ENCODE measurements at regions not wholly inside any gene's neighbourhood (a gene's known extent, or its start where the extent isn't known, plus 50 kb on each side); places are given as distances from the start of the nearest gene placed in this dataset.

DNA sequence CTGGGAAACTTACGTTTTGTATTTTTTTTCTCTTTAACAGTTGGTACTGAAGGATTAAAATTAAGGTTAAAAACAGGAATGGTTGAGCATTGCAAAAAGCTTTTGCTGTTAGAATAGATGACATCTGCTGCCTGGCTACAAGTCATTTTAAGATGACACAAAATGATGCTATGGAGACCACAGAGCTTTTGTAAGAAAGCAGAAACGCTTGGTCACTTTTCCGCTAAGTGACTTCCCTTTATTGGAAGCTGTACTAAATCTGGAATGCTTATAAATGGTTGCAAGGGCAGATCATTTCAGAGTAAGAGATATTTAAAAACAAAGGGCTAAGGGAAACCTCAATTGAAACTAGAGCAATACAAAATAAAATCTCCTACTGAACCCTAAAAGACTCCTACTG lies 544.0 kb downstream of the STK39 start:
- no peaks in the 10 kb centered on the region for H3K27me3 ChIP-seq
- no peak for DNase-seq (ENCODE audit: low spot score)

GRCh38 chr2:167702227-167702626 lies 545.2 kb downstream of the STK39 start:
- no peak for TF ChIP-seq CTCF (IDR thresholded peaks at IDR 0.05)
- H3K4me3 ChIP-seq = no peak overlapping the region

More for the DNA sequence above, 544.0 kb downstream of the STK39 start:
- no peaks in the 10 kb centered on the region for H3K36me3 ChIP-seq
- TF ChIP-seq CTCF (IDR thresholded peaks at IDR 0.05) = no peak
- no peak overlapping the region for H3K4me3 ChIP-seq
- no peaks in the 10 kb centered on the region for H3K9me3 ChIP-seq
- H3K27ac ChIP-seq = no peak overlapping the region
- H3K4me1 ChIP-seq = no peaks in the 10 kb centered on the region

GRCh38 chr2:167701651-167702050 lies 545.7 kb downstream of the STK39 start:
- H3K27me3 ChIP-seq = no peaks in the 10 kb centered on the region
- no peak for TF ChIP-seq CTCF (IDR thresholded peaks at IDR 0.05)
- H3K27ac ChIP-seq = no peak overlapping the region
- H3K4me1 ChIP-seq = no peaks in the 10 kb centered on the region
- no peaks in the 10 kb centered on the region for H3K36me3 ChIP-seq
- no peaks in the 10 kb centered on the region for H3K9me3 ChIP-seq
- no peak overlapping the region for H3K4me3 ChIP-seq
- DNase-seq (ENCODE audit: low spot score) = no peak

More at GRCh38 chr2:167702227-167702626, 545.2 kb downstream of the STK39 start:
- Histone ChIP-seq H3K36me3 (no peaks in the 10 kb centered on the region), H3K27ac (no peak overlapping the region), H3K4me1 (no peaks in the 10 kb centered on the region), H3K27me3 (no peaks in the 10 kb centered on the region), H3K9me3 (no peaks in the 10 kb centered on the region)
- no peak for DNase-seq (ENCODE audit: low spot score)

- H3K36me3 ChIP-seq = no peaks in the 10 kb centered on the region
Measured at GRCh38 chr2:167697948-167698347, 549.4 kb downstream of the STK39 start.

DNA sequence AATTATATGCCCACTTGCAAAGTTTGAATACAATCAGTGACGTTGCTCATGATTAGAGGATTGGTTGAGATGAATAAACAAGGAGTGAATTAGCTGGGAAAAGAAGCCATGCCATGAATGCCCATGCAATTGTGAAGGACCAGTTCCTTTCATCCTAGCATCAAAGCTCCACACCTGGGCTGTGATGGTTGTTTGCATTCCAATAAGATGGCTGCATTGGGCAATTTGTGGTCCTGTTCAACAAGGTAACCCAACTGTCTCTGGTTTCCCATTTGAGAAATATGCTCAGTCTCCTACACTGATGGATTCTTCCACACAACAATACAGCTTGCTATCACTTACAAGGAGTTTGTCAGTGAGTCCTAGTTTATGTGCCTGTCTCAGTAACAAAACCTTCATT lies 550.2 kb downstream of the STK39 start:
- Histone ChIP-seq H3K9me3 (no peaks in the 10 kb centered on the region), H3K36me3 (no peaks in the 10 kb centered on the region), H3K27ac (no peak overlapping the region), H3K4me1 (no peaks in the 10 kb centered on the region), H3K27me3 (no peaks in the 10 kb centered on the region), H3K4me3 (no peak overlapping the region)
- no peak for TF ChIP-seq CTCF (IDR thresholded peaks at IDR 0.05)
- DNase-seq (ENCODE audit: low spot score) = no peak

More at GRCh38 chr2:167697948-167698347, 549.4 kb downstream of the STK39 start:
- no peak for DNase-seq (ENCODE audit: low spot score)
- TF ChIP-seq CTCF (IDR thresholded peaks at IDR 0.05) = no peak
- H3K9me3 ChIP-seq = no peaks in the 10 kb centered on the region
- no peak overlapping the region for H3K27ac ChIP-seq
- H3K27me3 ChIP-seq = no peaks in the 10 kb centered on the region
- H3K4me1 ChIP-seq = no peaks in the 10 kb centered on the region
- H3K4me3 ChIP-seq = no peak overlapping the region

- DNase-seq (ENCODE audit: low spot score) = no peak
- no peaks in the 10 kb centered on the region for H3K4me1 ChIP-seq
- no peaks in the 10 kb centered on the region for H3K9me3 ChIP-seq
- H3K36me3 ChIP-seq = no peaks in the 10 kb centered on the region
- no peaks in the 10 kb centered on the region for H3K27me3 ChIP-seq
- TF ChIP-seq CTCF (IDR thresholded peaks at IDR 0.05) = no peak
- H3K4me3 ChIP-seq = no peak overlapping the region
- no peak overlapping the region for H3K27ac ChIP-seq
Measured at GRCh38 chr2:167692936-167693335, 554.5 kb downstream of the STK39 start.
